Right lobe of liver (tissue), 4 donors: ENCODE measurements at regions not wholly inside any gene's neighbourhood (a gene's known extent, or its start where the extent isn't known, plus 50 kb on each side); places are given as distances from the start of the nearest gene placed in this dataset.

Experiments used
- CTCF ChIP-seq, 4 donors: fragments of 200-600 bp in 3 of 4; fragments of 450-650 bp in 1 of 4; IDR thresholded peaks; one replicate each; pipeline versions ENCODE4 v1.5.1 to v1.8.0; 2016 to 2022; ENCODE audit warnings: antibody characterized with exemption in 4 of 4, mild to moderate bottlenecking in 2 of 4
- POLR2A ChIP-seq: fragments of 450-650 bp; IDR thresholded peaks from one replicate; pipeline ENCODE4 v1.6.1; 2017; ENCODE audit warnings: antibody characterized with exemption, mild to moderate bottlenecking
- donor health status: DM: no; HTN: no; CAD: no.
- donor health status: DM: no; HTN: no; CAD: no.
- donor health status: DM: no; HTN: yes; CAD: no.

- no peak for TF ChIP-seq CTCF (IDR thresholded peaks at IDR 0.05)
- TF ChIP-seq POLR2A: no peak
Observed at GRCh38 chrX:40943093-40943641, 142.1 kb upstream of the USP9X start.
